ENCODE measurements at regions not wholly inside any gene's neighbourhood (a gene's known extent, or its start where the extent isn't known, plus 50 kb on each side); places are given as distances from the start of the nearest gene placed in this dataset.
A peak's percentile ranks its signal among the peaks of the same experiment; 100 is the strongest.

DNA sequence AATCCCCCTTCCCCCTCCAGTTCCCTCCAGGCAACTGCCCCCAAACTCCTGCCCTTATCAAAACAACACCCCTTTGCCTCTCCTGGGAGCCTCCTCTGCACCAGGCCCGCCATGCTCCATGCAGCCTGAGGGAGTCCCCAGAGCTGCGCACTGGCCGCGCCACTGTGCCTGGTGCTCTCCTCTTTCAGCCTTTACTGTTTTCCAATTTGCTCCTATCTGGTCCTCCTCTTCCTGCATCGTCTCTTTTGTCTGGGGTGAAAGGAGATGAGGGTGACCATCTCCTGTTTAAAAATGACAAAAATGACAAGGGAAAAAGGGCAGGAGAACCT is 165.8 kb upstream of the ADCY1 start:
- TF ChIP-seq, protein P1, sequence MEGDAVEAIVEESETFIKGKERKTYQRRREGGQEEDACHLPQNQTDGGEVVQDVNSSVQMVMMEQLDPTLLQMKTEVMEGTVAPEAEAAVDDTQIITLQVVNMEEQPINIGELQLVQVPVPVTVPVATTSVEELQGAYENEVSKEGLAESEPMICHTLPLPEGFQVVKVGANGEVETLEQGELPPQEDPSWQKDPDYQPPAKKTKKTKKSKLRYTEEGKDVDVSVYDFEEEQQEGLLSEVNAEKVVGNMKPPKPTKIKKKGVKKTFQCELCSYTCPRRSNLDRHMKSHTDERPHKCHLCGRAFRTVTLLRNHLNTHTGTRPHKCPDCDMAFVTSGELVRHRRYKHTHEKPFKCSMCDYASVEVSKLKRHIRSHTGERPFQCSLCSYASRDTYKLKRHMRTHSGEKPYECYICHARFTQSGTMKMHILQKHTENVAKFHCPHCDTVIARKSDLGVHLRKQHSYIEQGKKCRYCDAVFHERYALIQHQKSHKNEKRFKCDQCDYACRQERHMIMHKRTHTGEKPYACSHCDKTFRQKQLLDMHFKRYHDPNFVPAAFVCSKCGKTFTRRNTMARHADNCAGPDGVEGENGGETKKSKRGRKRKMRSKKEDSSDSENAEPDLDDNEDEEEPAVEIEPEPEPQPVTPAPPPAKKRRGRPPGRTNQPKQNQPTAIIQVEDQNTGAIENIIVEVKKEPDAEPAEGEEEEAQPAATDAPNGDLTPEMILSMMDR (IDR thresholded peaks at IDR 0.05; ENCODE audit: unreplicated experiment) = no peak
- Mint-ChIP-seq H3K27me3 (peaks cover 13% of the 10 kb centered on the region), H3K4me1 (ENCODE audit: low read depth) (no peaks in the 10 kb centered on the region), H3K36me3 (ENCODE audit: insufficient read depth) (no peaks in the 10 kb centered on the region), H3K9me3 (ENCODE audit: low read depth) (peaks cover 8% of the 10 kb centered on the region), H3K27ac (peak overlapping the region; percentile 51), H3K4me3 (ENCODE audit: low read depth) (no peak overlapping the region)
- DNase-seq (ENCODE audit: low spot score, unreplicated experiment) = no peak

DNA sequence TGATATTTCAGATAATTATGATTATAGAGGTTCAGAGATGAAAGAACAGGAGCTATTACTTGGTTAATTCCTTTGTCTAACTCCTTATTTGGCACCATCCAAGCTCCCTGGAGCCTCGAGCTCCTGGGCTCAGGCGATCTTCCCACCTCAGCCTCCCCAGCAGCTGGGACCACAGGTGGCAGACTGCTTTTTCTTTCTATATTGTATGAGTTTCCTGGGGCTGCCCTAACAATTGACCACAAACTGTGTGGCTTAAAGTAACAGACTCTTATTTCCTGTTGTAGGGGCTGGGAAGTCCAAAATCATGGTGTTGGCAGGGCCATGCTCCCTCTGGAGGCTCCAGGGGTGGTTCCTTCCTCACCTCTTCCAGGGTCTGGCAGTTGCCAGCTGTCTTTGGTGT is 163.3 kb upstream of the ADCY1 start:
- Mint-ChIP-seq H3K9me3 (ENCODE audit: low read depth) (peaks cover 3% of the 10 kb centered on the region), H3K27ac (no peak overlapping the region), H3K36me3 (ENCODE audit: insufficient read depth) (no peaks in the 10 kb centered on the region), H3K4me1 (ENCODE audit: low read depth) (no peaks in the 10 kb centered on the region), H3K27me3 (peaks cover 3% of the 10 kb centered on the region), H3K4me3 (ENCODE audit: low read depth) (no peak overlapping the region)
- TF ChIP-seq, protein P1 (IDR thresholded peaks at IDR 0.05; ENCODE audit: unreplicated experiment) = no peak
- no peak for DNase-seq (ENCODE audit: low spot score, unreplicated experiment)

DNA sequence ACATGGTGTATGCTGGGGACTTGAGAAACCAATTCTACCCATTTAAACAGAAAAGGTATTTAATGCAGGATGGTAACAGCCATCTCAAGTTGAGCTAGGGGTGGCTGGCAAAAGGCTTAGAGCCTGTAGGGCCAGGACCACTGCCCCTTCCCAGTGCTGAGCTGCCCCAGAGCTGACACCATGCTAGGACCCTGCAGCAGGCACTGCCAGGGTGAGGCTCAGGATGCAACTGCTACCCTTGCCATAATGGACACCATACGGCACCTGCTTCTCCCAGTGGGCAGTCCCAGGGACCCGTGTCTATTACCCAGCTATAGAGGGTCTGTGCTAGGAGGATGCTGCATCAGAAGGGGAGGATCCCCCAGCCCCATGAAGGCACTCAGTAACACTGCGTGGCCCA is 160.7 kb upstream of the ADCY1 start:
- no peak for DNase-seq (ENCODE audit: low spot score, unreplicated experiment)
- peaks cover 5% of the 10 kb centered on the region for H3K27me3 Mint-ChIP-seq
- H3K9me3 Mint-ChIP-seq (ENCODE audit: low read depth) = peaks cover 3% of the 10 kb centered on the region
- no peaks in the 10 kb centered on the region for H3K36me3 Mint-ChIP-seq (ENCODE audit: insufficient read depth)
- TF ChIP-seq, protein P1 (IDR thresholded peaks at IDR 0.05; ENCODE audit: unreplicated experiment) = no peak
- no peaks in the 10 kb centered on the region for H3K4me1 Mint-ChIP-seq (ENCODE audit: low read depth)
- no peak overlapping the region for H3K27ac Mint-ChIP-seq
- no peak overlapping the region for H3K4me3 Mint-ChIP-seq (ENCODE audit: low read depth)

GRCh38 chr7:45414226-45414625 is 159.9 kb upstream of the ADCY1 start:
- Mint-ChIP-seq H3K36me3 (ENCODE audit: insufficient read depth) (no peaks in the 10 kb centered on the region), H3K27me3 (peaks cover 2% of the 10 kb centered on the region), H3K4me1 (ENCODE audit: low read depth) (no peaks in the 10 kb centered on the region), H3K9me3 (ENCODE audit: low read depth) (peaks cover 3% of the 10 kb centered on the region), H3K27ac (no peak overlapping the region), H3K4me3 (ENCODE audit: low read depth) (no peak overlapping the region)
- TF ChIP-seq, protein P1 (IDR thresholded peaks at IDR 0.05; ENCODE audit: unreplicated experiment) = no peak
- no peak for DNase-seq (ENCODE audit: low spot score, unreplicated experiment)

DNA sequence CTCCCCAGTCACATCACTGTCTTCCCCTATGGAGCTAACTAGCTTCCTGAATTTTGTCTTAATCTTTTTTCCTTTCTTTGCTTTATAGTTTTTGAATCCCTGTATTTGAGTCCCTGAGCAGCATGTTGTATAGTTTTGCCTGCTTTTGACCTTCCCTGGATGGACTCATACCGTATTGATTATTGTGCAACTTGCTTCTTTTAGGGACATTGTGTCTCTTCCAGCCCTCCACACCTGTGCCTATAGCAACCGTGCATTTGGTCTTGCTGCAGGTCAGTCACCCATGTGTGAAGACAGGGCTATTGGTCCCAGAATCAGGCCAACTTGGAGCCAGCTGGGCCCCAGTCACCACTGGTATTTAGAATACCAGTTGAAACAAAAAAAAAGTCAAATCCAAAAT is 158.9 kb upstream of the ADCY1 start:
- Mint-ChIP-seq H3K27me3 (peaks cover 2% of the 10 kb centered on the region), H3K4me1 (ENCODE audit: low read depth) (no peaks in the 10 kb centered on the region), H3K9me3 (ENCODE audit: low read depth) (peaks cover 3% of the 10 kb centered on the region), H3K27ac (no peak overlapping the region), H3K4me3 (ENCODE audit: low read depth) (no peak overlapping the region), H3K36me3 (ENCODE audit: insufficient read depth) (no peaks in the 10 kb centered on the region)
- no peak for DNase-seq (ENCODE audit: low spot score, unreplicated experiment)
- TF ChIP-seq, protein P1 (IDR thresholded peaks at IDR 0.05; ENCODE audit: unreplicated experiment) = no peak
